ENCODE measurements at regions not wholly inside any gene's neighbourhood (a gene's known extent, or its start where the extent isn't known, plus 50 kb on each side); places are given as distances from the start of the nearest gene placed in this dataset.

DNA sequence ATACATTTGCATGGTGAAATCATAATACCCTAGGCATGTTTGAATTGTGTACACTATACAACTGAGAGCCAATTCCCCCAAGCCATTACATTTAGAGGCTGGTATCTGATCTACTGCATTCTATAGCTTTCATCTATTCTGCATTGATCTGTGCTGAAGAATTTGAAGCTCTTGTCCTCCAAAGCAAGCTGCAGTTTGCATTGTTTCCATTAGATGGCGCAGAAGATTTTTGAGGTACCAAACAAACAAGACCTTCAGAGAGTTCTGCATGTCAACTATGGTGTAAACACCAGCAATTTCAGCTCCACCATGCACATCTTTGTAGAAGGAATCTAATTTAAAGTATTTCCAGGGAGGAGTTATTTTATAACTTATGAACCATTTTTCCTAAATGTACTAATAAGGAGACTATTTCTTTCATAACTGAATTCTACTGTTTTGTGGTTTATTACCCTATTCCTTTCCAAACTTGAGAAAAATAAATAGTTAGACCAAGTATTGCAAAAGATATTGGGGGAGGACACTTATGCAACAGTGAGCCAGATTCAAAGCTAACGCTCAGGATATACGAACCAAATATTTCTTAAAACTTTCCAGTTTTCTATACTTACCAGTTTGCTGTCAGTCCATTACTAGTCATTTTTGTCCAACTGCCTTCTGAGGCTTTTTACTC is 761.8 kb upstream of the ACVR2A start:
- Histone ChIP-seq H3K36me3 (ENCODE audit: control insufficient read depth, insufficient read depth, low read length) (no peaks in the 10 kb centered on the region), H3K27ac (ENCODE audit: low read depth, low read length) (no peak overlapping the region)

DNA sequence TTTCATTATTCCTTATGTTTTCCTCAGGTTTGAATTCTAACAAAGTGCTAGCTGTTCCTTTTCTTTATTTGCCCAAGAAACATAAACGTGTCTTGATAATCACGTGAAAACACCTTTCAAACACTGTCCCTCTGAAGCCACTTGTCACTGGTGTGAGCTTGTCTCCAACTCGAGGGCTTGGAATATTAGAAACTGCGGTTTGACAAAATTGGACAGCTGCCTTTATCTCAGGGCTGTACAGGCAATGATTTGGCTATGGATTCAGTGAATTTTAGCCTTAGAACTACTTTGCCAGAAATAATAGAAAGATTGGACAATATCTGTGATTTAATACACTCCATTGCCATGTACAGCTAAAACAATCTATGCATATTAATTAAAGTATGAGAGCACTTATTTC is 763.0 kb upstream of the ACVR2A start:
- Histone ChIP-seq H3K4me3 (ENCODE audit: low read length) (no peak overlapping the region), H3K36me3 (ENCODE audit: control insufficient read depth, insufficient read depth, low read length) (no peaks in the 10 kb centered on the region), H3K4me1 (ENCODE audit: control insufficient read depth, insufficient read depth, low read length) (no peaks in the 10 kb centered on the region), H3K27me3 (ENCODE audit: control insufficient read depth, insufficient read depth, low read length) (no peaks in the 10 kb centered on the region), H3K27ac (ENCODE audit: low read depth, low read length) (no peak overlapping the region), H3K9ac (ENCODE audit: low read length) (no peak overlapping the region)

More for the DNA sequence above, 761.8 kb upstream of the ACVR2A start:
- Histone ChIP-seq H3K4me3 (ENCODE audit: low read length) (no peak overlapping the region), H3K9ac (ENCODE audit: low read length) (no peak overlapping the region), H3K27me3 (ENCODE audit: control insufficient read depth, insufficient read depth, low read length) (no peaks in the 10 kb centered on the region), H3K4me1 (ENCODE audit: control insufficient read depth, insufficient read depth, low read length) (no peaks in the 10 kb centered on the region)

DNA sequence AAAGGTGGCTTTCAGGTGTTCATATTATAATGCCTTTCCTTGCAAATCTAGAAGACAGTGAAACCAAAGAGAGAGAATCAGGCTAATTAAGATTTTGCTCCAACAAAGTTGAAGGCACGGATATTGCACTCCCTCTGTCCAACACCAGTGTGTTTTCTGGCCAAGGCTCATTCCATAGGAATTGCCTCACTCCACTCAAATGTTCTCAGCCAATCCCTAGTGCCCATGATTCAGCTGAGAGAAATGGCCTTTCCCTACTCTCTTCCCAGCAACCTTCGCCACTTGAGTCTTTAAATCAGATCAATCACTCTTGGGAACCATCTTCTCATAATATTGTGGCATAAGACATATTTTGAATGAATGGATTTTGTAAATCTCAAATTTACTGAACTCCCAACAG is 768.2 kb upstream of the ACVR2A start:
- no peak overlapping the region for H3K4me3 ChIP-seq (ENCODE audit: low read length)
- H3K36me3 ChIP-seq (ENCODE audit: control insufficient read depth, insufficient read depth, low read length), result no peaks in the 10 kb centered on the region

DNA sequence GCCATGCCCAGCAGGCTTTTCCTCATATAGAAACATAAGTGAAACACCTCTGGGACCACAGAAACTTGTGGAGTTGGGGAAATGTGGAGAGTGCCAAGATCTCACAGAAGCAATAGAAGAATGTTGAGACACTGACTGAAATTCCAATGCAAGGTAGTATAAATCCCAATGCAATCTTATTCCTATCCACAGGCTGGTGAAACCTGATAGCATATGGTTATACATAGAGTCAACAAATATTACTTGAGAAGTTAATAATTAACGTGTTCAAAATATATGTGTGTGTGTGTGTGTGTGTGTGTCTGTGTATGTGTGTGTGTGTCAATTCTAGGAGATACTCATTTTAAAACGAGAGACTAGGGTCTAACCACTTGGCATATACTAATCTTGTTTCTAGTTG is 776.8 kb upstream of the ACVR2A start:
- Histone ChIP-seq H3K9ac (ENCODE audit: low read length) (no peak overlapping the region), H3K36me3 (ENCODE audit: control insufficient read depth, insufficient read depth, low read length) (no peaks in the 10 kb centered on the region), H3K27me3 (ENCODE audit: control insufficient read depth, insufficient read depth, low read length) (no peaks in the 10 kb centered on the region), H3K27ac (ENCODE audit: low read depth, low read length) (no peak overlapping the region), H3K4me3 (ENCODE audit: low read length) (no peak overlapping the region), H3K4me1 (ENCODE audit: control insufficient read depth, insufficient read depth, low read length) (no peaks in the 10 kb centered on the region)

More for the DNA sequence above, 768.2 kb upstream of the ACVR2A start:
- H3K9ac ChIP-seq (ENCODE audit: low read length), result no peak overlapping the region
- no peaks in the 10 kb centered on the region for H3K27me3 ChIP-seq (ENCODE audit: control insufficient read depth, insufficient read depth, low read length)
- H3K4me1 ChIP-seq (ENCODE audit: control insufficient read depth, insufficient read depth, low read length), result no peaks in the 10 kb centered on the region
- no peak overlapping the region for H3K27ac ChIP-seq (ENCODE audit: low read depth, low read length)

DNA sequence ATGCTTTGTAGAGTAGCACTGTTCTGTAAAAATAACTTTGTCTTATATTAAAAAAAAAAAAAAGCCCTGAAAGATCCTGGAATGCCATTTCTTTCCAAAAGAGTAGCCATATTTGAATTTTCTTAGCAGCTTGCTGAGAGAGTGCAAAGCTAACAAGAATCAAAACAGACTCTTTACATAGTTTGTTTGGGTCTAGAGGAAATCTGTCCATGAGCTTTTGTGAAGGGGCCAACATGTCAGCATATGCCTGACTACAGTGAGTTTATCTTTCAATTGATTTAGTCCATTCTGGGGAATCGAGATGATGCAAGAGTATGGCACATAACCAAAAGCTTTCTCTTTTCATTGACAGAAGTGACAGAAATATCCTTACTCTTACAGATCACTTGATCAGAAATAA is 777.7 kb upstream of the ACVR2A start:
- H3K27ac ChIP-seq (ENCODE audit: low read depth, low read length), result no peak overlapping the region
- H3K27me3 ChIP-seq (ENCODE audit: control insufficient read depth, insufficient read depth, low read length), result no peaks in the 10 kb centered on the region
- no peak overlapping the region for H3K4me3 ChIP-seq (ENCODE audit: low read length)
- no peaks in the 10 kb centered on the region for H3K4me1 ChIP-seq (ENCODE audit: control insufficient read depth, insufficient read depth, low read length)
- no peak overlapping the region for H3K9ac ChIP-seq (ENCODE audit: low read length)
- H3K36me3 ChIP-seq (ENCODE audit: control insufficient read depth, insufficient read depth, low read length), result no peaks in the 10 kb centered on the region

DNA sequence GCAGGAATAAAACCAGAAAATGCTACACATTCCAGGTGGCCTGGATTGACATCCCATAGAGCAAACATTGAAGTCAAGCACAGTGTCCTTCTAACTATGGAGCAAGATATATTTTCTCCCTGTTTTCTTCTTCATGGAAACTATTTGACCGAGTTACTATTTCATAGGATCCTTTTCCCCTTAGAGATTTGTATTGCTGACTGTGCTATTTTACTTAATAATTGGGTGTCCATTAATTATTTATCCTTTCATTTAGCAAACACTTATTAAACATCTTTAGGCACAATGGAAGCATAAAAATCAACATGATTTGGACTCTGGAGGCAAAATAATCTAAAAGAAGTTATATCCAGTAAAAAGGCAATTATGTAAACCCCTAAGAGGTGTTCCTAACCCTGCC is 782.8 kb upstream of the ACVR2A start:
- Histone ChIP-seq H3K4me1 (ENCODE audit: control insufficient read depth, insufficient read depth, low read length) (no peaks in the 10 kb centered on the region), H3K27me3 (ENCODE audit: control insufficient read depth, insufficient read depth, low read length) (no peaks in the 10 kb centered on the region), H3K9ac (ENCODE audit: low read length) (no peak overlapping the region), H3K4me3 (ENCODE audit: low read length) (no peak overlapping the region), H3K27ac (ENCODE audit: low read depth, low read length) (no peak overlapping the region), H3K36me3 (ENCODE audit: control insufficient read depth, insufficient read depth, low read length) (no peaks in the 10 kb centered on the region)

DNA sequence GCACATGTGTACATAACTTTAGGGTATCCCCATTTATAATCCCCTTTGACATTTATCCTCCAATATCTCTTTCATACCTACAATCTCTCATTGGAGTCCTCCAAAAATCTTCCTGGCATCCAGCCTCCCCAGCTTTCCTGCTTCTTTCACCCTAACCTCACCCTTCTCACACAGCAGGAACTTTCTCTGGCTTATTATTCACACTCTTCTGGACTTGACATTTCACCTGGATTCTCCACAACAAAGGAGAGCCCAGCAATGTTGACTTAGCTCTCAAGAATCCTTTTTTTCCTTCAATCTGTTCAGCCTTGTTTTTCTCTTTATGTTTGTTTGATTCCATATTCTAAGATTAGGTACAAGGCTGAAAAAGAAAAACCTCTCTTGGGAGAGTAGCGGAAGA is 783.6 kb upstream of the ACVR2A start:
- H3K9ac ChIP-seq (ENCODE audit: low read length), result no peak overlapping the region
- no peak overlapping the region for H3K4me3 ChIP-seq (ENCODE audit: low read length)

DNA sequence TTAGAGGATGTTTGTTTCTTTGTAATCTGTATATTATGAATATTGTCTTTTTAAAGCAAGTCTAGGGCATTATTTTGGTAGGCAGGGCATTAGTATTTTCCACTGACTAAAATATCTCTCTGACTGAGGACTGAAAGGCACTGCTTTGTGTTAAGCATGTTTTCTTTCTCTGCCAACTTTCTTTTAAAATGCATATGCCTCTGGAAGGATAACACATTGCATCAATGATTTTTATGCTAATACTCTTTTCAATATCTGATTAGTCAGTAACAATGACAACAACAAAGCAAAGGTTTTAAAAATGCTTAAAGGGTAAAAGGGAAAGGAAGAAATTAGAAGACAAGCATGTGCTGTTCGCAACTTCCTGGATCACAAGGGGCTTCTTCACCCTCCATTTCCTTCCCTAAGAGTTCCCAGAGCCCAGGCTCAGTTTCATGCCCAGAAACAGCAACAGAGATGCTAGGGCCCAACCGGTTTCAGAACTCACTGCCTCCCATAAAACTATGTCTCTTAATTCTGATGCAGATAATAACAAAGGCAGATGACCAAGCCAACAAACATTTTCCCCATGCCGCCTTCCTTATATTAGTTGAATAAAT is 786.8 kb upstream of the ACVR2A start:
- H3K27ac ChIP-seq (ENCODE audit: low read depth, low read length), result no peak overlapping the region
- H3K9ac ChIP-seq (ENCODE audit: low read length), result no peak overlapping the region
- no peaks in the 10 kb centered on the region for H3K27me3 ChIP-seq (ENCODE audit: control insufficient read depth, insufficient read depth, low read length)
- H3K36me3 ChIP-seq (ENCODE audit: control insufficient read depth, insufficient read depth, low read length), result no peaks in the 10 kb centered on the region
- no peak overlapping the region for H3K4me3 ChIP-seq (ENCODE audit: low read length)
- no peaks in the 10 kb centered on the region for H3K4me1 ChIP-seq (ENCODE audit: control insufficient read depth, insufficient read depth, low read length)

More for the DNA sequence above, 783.6 kb upstream of the ACVR2A start:
- Histone ChIP-seq H3K27me3 (ENCODE audit: control insufficient read depth, insufficient read depth, low read length) (no peaks in the 10 kb centered on the region), H3K4me1 (ENCODE audit: control insufficient read depth, insufficient read depth, low read length) (no peaks in the 10 kb centered on the region), H3K27ac (ENCODE audit: low read depth, low read length) (no peak overlapping the region), H3K36me3 (ENCODE audit: control insufficient read depth, insufficient read depth, low read length) (no peaks in the 10 kb centered on the region)

DNA sequence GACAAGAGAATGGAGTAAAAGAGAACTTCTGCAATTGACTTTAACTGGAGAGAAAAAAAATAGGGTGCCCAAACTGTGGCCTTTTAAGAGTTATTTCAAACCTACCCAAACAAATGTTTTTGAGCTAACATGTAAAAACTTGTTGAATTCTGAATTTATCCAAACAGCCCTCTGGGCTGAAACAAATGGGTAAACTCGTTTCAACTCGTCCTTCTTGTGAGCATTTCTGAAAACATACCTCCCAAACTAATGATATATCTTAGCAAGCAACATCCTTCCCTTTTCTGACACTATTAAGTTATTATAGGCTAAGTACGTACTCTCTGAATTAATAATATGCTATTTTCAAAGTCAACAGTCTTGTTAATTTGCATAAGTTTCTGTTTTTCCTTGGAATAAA is 793.0 kb upstream of the ACVR2A start:
- H3K36me3 ChIP-seq (ENCODE audit: control insufficient read depth, insufficient read depth, low read length), result no peaks in the 10 kb centered on the region
- no peak overlapping the region for H3K4me3 ChIP-seq (ENCODE audit: low read length)
- no peak overlapping the region for H3K9ac ChIP-seq (ENCODE audit: low read length)
- H3K27ac ChIP-seq (ENCODE audit: low read depth, low read length), result no peak overlapping the region
- H3K4me1 ChIP-seq (ENCODE audit: control insufficient read depth, insufficient read depth, low read length), result no peaks in the 10 kb centered on the region
- no peaks in the 10 kb centered on the region for H3K27me3 ChIP-seq (ENCODE audit: control insufficient read depth, insufficient read depth, low read length)

DNA sequence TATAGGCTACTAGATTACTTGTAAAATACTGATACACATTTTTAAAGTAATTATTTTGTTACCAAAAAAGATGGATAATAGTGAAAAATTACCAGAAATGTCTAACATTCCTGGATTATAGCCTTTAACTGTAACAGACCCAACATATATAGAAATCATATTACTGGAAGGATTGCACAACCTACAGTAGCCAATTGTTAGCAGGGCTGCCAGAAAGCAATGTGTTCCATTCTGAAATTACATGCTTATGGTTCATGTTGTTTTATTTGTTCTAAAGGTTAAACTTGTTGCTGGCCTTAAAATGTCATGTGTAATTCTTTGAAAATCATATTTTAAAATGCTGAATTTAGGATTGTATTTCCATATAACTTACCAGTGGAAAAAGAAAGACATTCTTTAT is 793.6 kb upstream of the ACVR2A start:
- no peak overlapping the region for H3K4me3 ChIP-seq (ENCODE audit: low read length)
- no peaks in the 10 kb centered on the region for H3K36me3 ChIP-seq (ENCODE audit: control insufficient read depth, insufficient read depth, low read length)
- no peaks in the 10 kb centered on the region for H3K4me1 ChIP-seq (ENCODE audit: control insufficient read depth, insufficient read depth, low read length)
- H3K27ac ChIP-seq (ENCODE audit: low read depth, low read length), result no peak overlapping the region
- H3K9ac ChIP-seq (ENCODE audit: low read length), result no peak overlapping the region
- H3K27me3 ChIP-seq (ENCODE audit: control insufficient read depth, insufficient read depth, low read length), result no peaks in the 10 kb centered on the region

DNA sequence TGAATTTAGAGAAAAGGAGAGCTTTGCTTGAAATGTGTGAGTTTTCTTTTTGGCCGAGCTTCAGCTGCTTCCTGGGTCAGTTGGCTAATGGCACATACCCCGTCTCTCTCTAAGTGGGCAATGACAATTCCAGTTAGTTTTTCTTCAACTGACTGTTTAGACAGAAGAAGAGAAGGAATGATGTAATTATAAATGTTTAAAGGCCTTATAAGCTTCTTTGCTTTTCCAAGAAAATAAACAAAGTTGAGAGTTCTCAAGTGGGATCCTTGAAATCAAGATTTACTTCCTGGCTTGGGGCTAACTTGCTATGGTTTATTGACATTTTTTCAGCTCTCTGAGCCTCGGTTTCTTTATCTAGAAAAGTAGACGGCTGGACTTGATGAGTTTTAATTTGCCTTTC is 794.9 kb upstream of the ACVR2A start:
- H3K4me3 ChIP-seq (ENCODE audit: low read length), result no peak overlapping the region
- no peaks in the 10 kb centered on the region for H3K36me3 ChIP-seq (ENCODE audit: control insufficient read depth, insufficient read depth, low read length)
- no peak overlapping the region for H3K27ac ChIP-seq (ENCODE audit: low read depth, low read length)
- no peaks in the 10 kb centered on the region for H3K4me1 ChIP-seq (ENCODE audit: control insufficient read depth, insufficient read depth, low read length)
- no peaks in the 10 kb centered on the region for H3K27me3 ChIP-seq (ENCODE audit: control insufficient read depth, insufficient read depth, low read length)
- H3K9ac ChIP-seq (ENCODE audit: low read length), result no peak overlapping the region

DNA sequence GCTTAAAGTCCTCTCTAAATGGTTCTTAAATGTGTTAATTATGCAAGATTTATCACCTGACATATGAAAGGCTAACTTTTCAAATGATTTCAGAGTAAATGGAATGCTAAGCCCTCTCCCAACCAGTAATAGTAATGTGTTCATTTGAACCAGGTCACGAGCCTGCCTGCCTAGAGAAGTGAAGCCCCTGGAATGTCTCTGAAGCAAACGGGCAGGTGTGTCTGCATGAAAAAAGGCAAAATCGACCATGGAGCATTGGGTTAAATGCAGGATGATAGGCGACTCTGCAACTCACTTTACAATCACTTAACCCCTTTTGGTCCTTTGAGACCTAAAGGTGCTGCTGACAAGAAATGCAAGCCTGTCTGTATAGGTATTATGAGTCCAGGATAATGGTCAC is 798.4 kb upstream of the ACVR2A start:
- H3K27me3 ChIP-seq (ENCODE audit: control insufficient read depth, insufficient read depth, low read length), result no peaks in the 10 kb centered on the region
- H3K36me3 ChIP-seq (ENCODE audit: control insufficient read depth, insufficient read depth, low read length), result no peaks in the 10 kb centered on the region
- H3K4me1 ChIP-seq (ENCODE audit: control insufficient read depth, insufficient read depth, low read length), result no peaks in the 10 kb centered on the region
- H3K27ac ChIP-seq (ENCODE audit: low read depth, low read length), result no peak overlapping the region
- H3K4me3 ChIP-seq (ENCODE audit: low read length), result no peak overlapping the region
- H3K9ac ChIP-seq (ENCODE audit: low read length), result no peak overlapping the region

DNA sequence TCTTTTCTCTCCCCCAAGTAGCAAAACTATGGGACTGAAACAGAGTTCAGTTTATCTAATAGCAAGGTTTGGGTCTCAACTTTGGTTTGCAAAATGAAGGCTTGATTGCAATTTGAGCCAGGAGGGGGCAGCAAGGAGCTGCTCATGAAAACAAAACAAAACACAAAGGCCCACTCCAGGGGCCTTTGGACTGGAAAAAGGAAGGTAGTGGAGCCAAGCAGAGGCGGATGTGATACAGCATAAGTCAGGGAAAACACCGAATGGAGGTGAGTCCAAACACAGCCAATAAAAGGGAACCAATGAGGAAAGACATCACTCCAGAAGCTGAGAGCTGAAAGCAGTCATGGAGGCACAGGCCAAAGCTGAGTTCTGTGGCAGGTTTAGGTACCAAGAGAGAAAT is 799.7 kb upstream of the ACVR2A start:
- no peaks in the 10 kb centered on the region for H3K27me3 ChIP-seq (ENCODE audit: control insufficient read depth, insufficient read depth, low read length)
- H3K4me1 ChIP-seq (ENCODE audit: control insufficient read depth, insufficient read depth, low read length), result no peaks in the 10 kb centered on the region
- no peak overlapping the region for H3K27ac ChIP-seq (ENCODE audit: low read depth, low read length)
- no peak overlapping the region for H3K4me3 ChIP-seq (ENCODE audit: low read length)
- H3K9ac ChIP-seq (ENCODE audit: low read length), result no peak overlapping the region
- no peaks in the 10 kb centered on the region for H3K36me3 ChIP-seq (ENCODE audit: control insufficient read depth, insufficient read depth, low read length)

Data from rectal smooth muscle tissue (tissue), 1 donor.